HepG2 (cell line): ENCODE measurements at regions not wholly inside any gene's neighbourhood (a gene's known extent, or its start where the extent isn't known, plus 50 kb on each side); places are given as distances from the start of the nearest gene placed in this dataset.

Experiments used
- ATAC-seq: fragments of 200-7000 bp; cut with Tn5 transposase; 3 replicates; pipeline ENCODE4 v1.9.1; 2020; ENCODE audit warnings: mild to moderate bottlenecking, moderate library complexity
- BruUV-seq: library from RNA; stranded (reverse); fragments of 400-500 nt; replicated peaks from 2 replicates; lab custom pipeline; 2021; lab: Mats Ljungman, UMichigan
- CTCF ChIA-PET: fragments of 300-600 bp; formaldehyde crosslinking; extraction: SDS; loops from one replicate; lab custom pipeline; 2021; ENCODE audit warnings: low total read pairs, inconsistent platforms, low intra/inter-chr PET ratio; lab: Yijun Ruan, JAX
- POLR2A ChIA-PET: fragments of 350-600 bp; sonication (Branson Sonifier 250); formaldehyde crosslinking; loops from one replicate; lab custom pipeline; 2020; ENCODE audit warnings: antibody characterized with exemption, inconsistent platforms; lab: Yijun Ruan, JAX
- DNase-seq: peaks from one replicate; pipeline ENCODE4 v3.0.0-alpha.2; 2015; ENCODE audit warnings: low spot score
- FAIRE-seq: peaks from 3 replicates; lab custom pipeline; 2011; peaks lifted over from hg19 to GRCh38; lab: Jason Lieb, UNC
- H2AFZ ChIP-seq: one replicate; pipeline ENCODE4 v1.6.1; 2011; ENCODE audit warnings: low read length, inconsistent platforms
- H3K27ac ChIP-seq: fragments of 300-600 bp; 3 replicates; pipeline ENCODE4 v1.8.0; 2011; ENCODE audit warnings: mixed run types, mild to moderate bottlenecking, mixed read lengths, low read length, inconsistent platforms; ENCODE audit not compliant: insufficient read depth; ENCODE audit errors: extremely low read length
- H3K27me3 ChIP-seq, 2 experiments: fragments of 200-600 bp in 1 of 2; 2 replicates in 1 of 2; 3 replicates in 1 of 2; pipeline versions ENCODE4 v1.6.0 to v1.8.0; 2011; ENCODE audit warnings: low read length in 2 of 2, mild to moderate bottlenecking in 2 of 2, moderate library complexity in 2 of 2, inconsistent platforms in 1 of 2; ENCODE audit not compliant: insufficient read depth in 2 of 2, control insufficient read depth in 1 of 2
- H3K36me3 ChIP-seq, 2 experiments: fragments of 200-600 bp in 1 of 2; replicated peaks in 1 of 2; 2 replicates in 1 of 2; 3 replicates in 1 of 2; pipeline versions ENCODE4 v1.5.1 to v1.8.0; 2011; ENCODE audit warnings: low read length in 2 of 2, inconsistent platforms in 1 of 2; ENCODE audit not compliant: insufficient read depth in 2 of 2, control insufficient read depth in 1 of 2
- H3K4me1 ChIP-seq: 2 replicates; pipeline ENCODE4 v1.5.1; 2012; ENCODE audit warnings: low read length, inconsistent platforms; ENCODE audit not compliant: insufficient read depth
- H3K4me2 ChIP-seq: 2 replicates; pipeline ENCODE4 v1.6.0; 2011; ENCODE audit warnings: low read depth, low read length, inconsistent platforms
- H3K4me3 ChIP-seq, 3 experiments: fragments of 200-600 bp in 1 of 3; sonication (generic), shearing (Covaris generic) in 1 of 3; replicated peaks in 1 of 3; 2 replicates each; pipeline ENCODE4 v1.5.1; 2011 to 2016; ENCODE audit warnings: low read length in 3 of 3, inconsistent platforms in 2 of 3, low read depth in 2 of 3, mild to moderate bottlenecking in 2 of 3, control low read depth in 1 of 3, mixed read lengths in 1 of 3; ENCODE audit not compliant: insufficient read depth in 1 of 3
- H3K79me2 ChIP-seq: one replicate; pipeline ENCODE4 v1.6.1; 2011; ENCODE audit warnings: low read length, inconsistent platforms; ENCODE audit not compliant: insufficient read depth
- H3K9ac ChIP-seq: 2 replicates; pipeline ENCODE4 v1.6.0; 2011; ENCODE audit warnings: mild to moderate bottlenecking, low read depth, low read length, inconsistent platforms; ENCODE audit not compliant: insufficient read depth
- H3K9me3 ChIP-seq: 2 replicates; pipeline ENCODE4 v1.5.1; 2012; ENCODE audit warnings: mild to moderate bottlenecking, low read length
- H4K20me1 ChIP-seq: 2 replicates; pipeline ENCODE4 v1.6.0; 2011; ENCODE audit warnings: inconsistent platforms, mild to moderate bottlenecking, low read length, moderate library complexity; ENCODE audit not compliant: insufficient read depth
- DPF2 ChIP-seq: sonication (generic); formaldehyde crosslinking; IDR thresholded peaks from 2 replicates; pipeline ENCODE4 v1.4.0; 2020; ENCODE audit warnings: mild to moderate bottlenecking, low read depth, missing genetic modification reagents, borderline replicate concordance
- ETV5 ChIP-seq: IDR thresholded peaks from 2 replicates; pipeline ENCODE4 v1.6.1; 2018; ENCODE audit warnings: missing biosample characterization, missing genetic modification reagents, inconsistent platforms, borderline replicate concordance
- IKZF4 ChIP-seq: sonication (generic); formaldehyde crosslinking; IDR thresholded peaks from 2 replicates; pipeline ENCODE4 v1.5.1; 2020; ENCODE audit warnings: borderline replicate concordance, mild to moderate bottlenecking, low read depth, missing genetic modification reagents; ENCODE audit errors: not compliant biosample characterization
- SP1 ChIP-seq, 2 experiments: fragments of 450-650 bp in 1 of 2; sonication (generic) in 1 of 2; formaldehyde crosslinking in 1 of 2; IDR thresholded peaks; 2 replicates each; pipeline versions ENCODE4 v1.4.0 to v1.6.1; 2016 to 2020; ENCODE audit warnings: missing genetic modification reagents in 1 of 2
- SP4 ChIP-seq: sonication (generic); formaldehyde crosslinking; IDR thresholded peaks from 2 replicates; pipeline ENCODE4 v1.8.1; 2023; ENCODE audit warnings: mild to moderate bottlenecking, missing genetic modification reagents
- STAG1 ChIP-seq: sonication (generic); formaldehyde crosslinking; IDR thresholded peaks from 2 replicates; pipeline ENCODE4 v1.4.0; 2020; ENCODE audit warnings: missing genetic modification reagents
- WGBS: methylation state at CpG from one replicate; pipeline ENCODE4 v1.1.6; 2017; ENCODE audit warnings: low lambda C conversion rate; 5-methylcytosine and 5-hydroxymethylcytosine counted together
- in situ Hi-C: cut with HindIII; loops from 2 replicates; pipeline ENCODE4 v1.10.0; 2017; ENCODE audit warnings: low pct_unique_long_range_greater_than_20kb; ENCODE audit not compliant: extremely low pct_ligation_motif_present
- intact Hi-C: fragments of 100-400 bp; cut with micrococcal nuclease; formaldehyde crosslinking; loops from one replicate; pipeline ENCODE4 v1.10.0; 2022; ENCODE audit not compliant: unreplicated experiment
- TF ChIP-seq, protein P1 (sequence below): sonication (generic); formaldehyde crosslinking; conservative IDR thresholded peaks from 2 replicates; pipeline ENCODE4 v1.4.0; 2020; ENCODE audit warnings: missing genetic modification reagents
- TF ChIP-seq, protein P2 (sequence below): sonication (generic); formaldehyde crosslinking; IDR thresholded peaks from 2 replicates; pipeline ENCODE4 v1.4.0; 2020; ENCODE audit warnings: missing genetic modification reagents; ENCODE audit errors: not compliant biosample characterization
- TF ChIP-seq, protein P3 (sequence below): sonication (generic); formaldehyde crosslinking; IDR thresholded peaks from 2 replicates; pipeline ENCODE4 v1.5.0; 2020; ENCODE audit warnings: mild to moderate bottlenecking, missing genetic modification reagents, moderate library complexity

DNA sequence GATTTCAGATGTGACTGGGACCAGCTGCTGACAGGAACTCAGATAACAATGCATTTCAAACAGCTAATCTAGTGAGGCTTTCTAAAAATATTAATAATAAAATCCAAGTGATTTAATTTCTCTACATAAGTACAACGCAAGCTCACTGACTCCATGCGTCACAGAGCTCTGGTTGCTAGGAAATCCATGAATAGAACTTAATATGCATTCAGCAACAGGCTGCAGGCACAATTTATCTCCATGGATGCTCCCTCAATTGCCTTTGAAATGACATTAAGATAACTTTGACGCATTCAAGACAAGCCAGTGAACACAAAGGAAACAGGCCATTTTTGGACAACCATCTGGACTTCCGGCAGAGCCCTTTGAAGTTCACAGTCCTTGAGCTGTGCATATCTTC lies 118.7 kb upstream of the COL1A2 start:
- H2AFZ ChIP-seq, result no peak overlapping the region
- H4K20me1 ChIP-seq, result no peaks in the 10 kb centered on the region
- no peak overlapping the region for H3K27ac ChIP-seq
- H3K4me1 ChIP-seq, result no peaks in the 10 kb centered on the region
- H3K79me2 ChIP-seq, result no peaks in the 10 kb centered on the region
- DNase-seq, result no peak
- 27% methylated on average over 4 of the region's 4 CpGs for WGBS
- no peaks in the 10 kb centered on the region for H3K9me3 ChIP-seq
- intact Hi-C loops, result no loop called here
- no TSS peak for BruUV-seq
- H3K4me2 ChIP-seq, result no peak overlapping the region
- TF ChIP-seq SP4 (CRISPR knock-in tag) (no peak), DPF2 (CRISPR knock-in tag) (no peak), ETV5 (no peak)
- TF ChIP-seq, protein P1, sequence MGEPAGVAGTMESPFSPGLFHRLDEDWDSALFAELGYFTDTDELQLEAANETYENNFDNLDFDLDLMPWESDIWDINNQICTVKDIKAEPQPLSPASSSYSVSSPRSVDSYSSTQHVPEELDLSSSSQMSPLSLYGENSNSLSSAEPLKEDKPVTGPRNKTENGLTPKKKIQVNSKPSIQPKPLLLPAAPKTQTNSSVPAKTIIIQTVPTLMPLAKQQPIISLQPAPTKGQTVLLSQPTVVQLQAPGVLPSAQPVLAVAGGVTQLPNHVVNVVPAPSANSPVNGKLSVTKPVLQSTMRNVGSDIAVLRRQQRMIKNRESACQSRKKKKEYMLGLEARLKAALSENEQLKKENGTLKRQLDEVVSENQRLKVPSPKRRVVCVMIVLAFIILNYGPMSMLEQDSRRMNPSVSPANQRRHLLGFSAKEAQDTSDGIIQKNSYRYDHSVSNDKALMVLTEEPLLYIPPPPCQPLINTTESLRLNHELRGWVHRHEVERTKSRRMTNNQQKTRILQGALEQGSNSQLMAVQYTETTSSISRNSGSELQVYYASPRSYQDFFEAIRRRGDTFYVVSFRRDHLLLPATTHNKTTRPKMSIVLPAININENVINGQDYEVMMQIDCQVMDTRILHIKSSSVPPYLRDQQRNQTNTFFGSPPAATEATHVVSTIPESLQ (CRISPR knock-in tag), result no peak
- TF ChIP-seq, protein P2, sequence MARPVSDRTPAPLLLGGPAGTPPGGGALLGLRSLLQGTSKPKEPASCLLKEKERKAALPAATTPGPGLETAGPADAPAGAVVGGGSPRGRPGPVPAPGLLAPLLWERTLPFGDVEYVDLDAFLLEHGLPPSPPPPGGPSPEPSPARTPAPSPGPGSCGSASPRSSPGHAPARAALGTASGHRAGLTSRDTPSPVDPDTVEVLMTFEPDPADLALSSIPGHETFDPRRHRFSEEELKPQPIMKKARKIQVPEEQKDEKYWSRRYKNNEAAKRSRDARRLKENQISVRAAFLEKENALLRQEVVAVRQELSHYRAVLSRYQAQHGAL (CRISPR knock-in tag), result no peak
- TF ChIP-seq, all 625 proteins: peak for 0
- POLR2A ChIA-PET, result no interaction called here
- CTCF ChIA-PET, result no interaction called here
- ATAC-seq (no peak), FAIRE-seq (no peak)
- H3K9ac ChIP-seq, result no peak overlapping the region
- no peaks in the 10 kb centered on the region for H3K36me3 ChIP-seq
- H3K27me3 ChIP-seq, result no peaks in the 10 kb centered on the region; a peak in 1 of 5 replicates
- in situ Hi-C loops, result loop anchor here (25.0 kb wide), 2 partner anchors 986 to 1411 kb away; no protein-coding TSS in a partner anchor
- H3K4me3 ChIP-seq, result no peak overlapping the region

DNA sequence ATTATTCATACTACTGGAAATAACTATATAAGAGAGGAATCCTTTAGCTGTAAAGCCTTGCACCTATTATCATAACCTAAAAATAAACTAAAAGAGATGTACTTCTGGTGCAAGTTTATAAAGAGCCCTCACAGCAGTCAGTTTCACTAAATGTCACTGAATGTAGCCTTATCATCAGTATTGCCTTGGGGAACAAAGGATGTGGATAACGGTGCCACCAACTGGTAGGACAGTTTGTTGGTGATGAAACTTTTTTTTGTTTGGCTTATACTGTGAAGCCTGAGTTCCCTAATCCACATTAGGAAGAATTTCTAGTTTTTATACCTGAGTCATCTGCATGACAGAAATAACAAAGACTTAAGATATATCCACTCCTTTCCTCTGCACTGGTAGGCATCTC lies 117.9 kb upstream of the COL1A2 start:
- Histone ChIP-seq H3K27ac (no peak overlapping the region), H2AFZ (no peak overlapping the region), H3K9me3 (no peaks in the 10 kb centered on the region), H3K4me3 (no peak overlapping the region), H3K79me2 (no peaks in the 10 kb centered on the region), H3K9ac (no peak overlapping the region), H3K4me1 (no peaks in the 10 kb centered on the region), H3K4me2 (no peak overlapping the region), H4K20me1 (no peaks in the 10 kb centered on the region), H3K36me3 (no peaks in the 10 kb centered on the region), H3K27me3 (peaks cover 0 to 2% of the 10 kb centered on the region in 2 experiments; a peak in 2 of 5 replicates)
- ChIA-PET CTCF (no interaction called here), POLR2A (no interaction called here)
- BruUV-seq, result no TSS peak
- TF ChIP-seq IKZF4 (CRISPR knock-in tag) (no peak), SP1 (IDR thresholded peaks at IDR 0.05) (no peak), SP1 (CRISPR knock-in tag; IDR thresholded peaks at IDR 0.05) (no peak), STAG1 (peak; percentile 52)
- TF ChIP-seq, protein P3, sequence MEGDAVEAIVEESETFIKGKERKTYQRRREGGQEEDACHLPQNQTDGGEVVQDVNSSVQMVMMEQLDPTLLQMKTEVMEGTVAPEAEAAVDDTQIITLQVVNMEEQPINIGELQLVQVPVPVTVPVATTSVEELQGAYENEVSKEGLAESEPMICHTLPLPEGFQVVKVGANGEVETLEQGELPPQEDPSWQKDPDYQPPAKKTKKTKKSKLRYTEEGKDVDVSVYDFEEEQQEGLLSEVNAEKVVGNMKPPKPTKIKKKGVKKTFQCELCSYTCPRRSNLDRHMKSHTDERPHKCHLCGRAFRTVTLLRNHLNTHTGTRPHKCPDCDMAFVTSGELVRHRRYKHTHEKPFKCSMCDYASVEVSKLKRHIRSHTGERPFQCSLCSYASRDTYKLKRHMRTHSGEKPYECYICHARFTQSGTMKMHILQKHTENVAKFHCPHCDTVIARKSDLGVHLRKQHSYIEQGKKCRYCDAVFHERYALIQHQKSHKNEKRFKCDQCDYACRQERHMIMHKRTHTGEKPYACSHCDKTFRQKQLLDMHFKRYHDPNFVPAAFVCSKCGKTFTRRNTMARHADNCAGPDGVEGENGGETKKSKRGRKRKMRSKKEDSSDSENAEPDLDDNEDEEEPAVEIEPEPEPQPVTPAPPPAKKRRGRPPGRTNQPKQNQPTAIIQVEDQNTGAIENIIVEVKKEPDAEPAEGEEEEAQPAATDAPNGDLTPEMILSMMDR, result peak; percentile 35; the same call in 1 of the 2 replicates
- WGBS, result 0% methylated on average over 1 of the region's 1 CpG
- in situ Hi-C loops, result loop anchor here (25.0 kb wide), 2 partner anchors 986 to 1411 kb away; no protein-coding TSS in a partner anchor
- intact Hi-C loops, result no loop called here
- ATAC-seq, result 0 out of 3 replicates have a peak, but pooled peaks have one; percentile 40
- no peak for FAIRE-seq
- no peak for DNase-seq
